Lung (tissue), 11 donors: ENCODE measurements at regions not wholly inside any gene's neighbourhood (a gene's known extent, or its start where the extent isn't known, plus 50 kb on each side); places are given as distances from the start of the nearest gene placed in this dataset.
"Not testable (repeated sequence)": the region's sequence is repeated elsewhere in the genome, so short reads cannot be mapped to it uniquely, and the experiment has no call there.

Experiments
- ATAC-seq: fragments of 200-7000 bp; cut with Tn5 transposase; one replicate; pipeline ENCODE4 v1.9.1; 2020; ENCODE audit warnings: moderate number of reproducible peaks; ENCODE audit not compliant: insufficient read depth, low FRiP score
- DNase-seq, 3 donors: peaks; one replicate each; pipeline ENCODE4 v3.0.0-alpha.2; 2013 to 2017
- H3K27ac ChIP-seq, 2 donors: one replicate each; pipeline ENCODE4 v1.5.1; 2013; ENCODE audit warnings: mild to moderate bottlenecking in 2 of 2, moderate library complexity in 2 of 2, control low read depth in 1 of 2, inconsistent platforms in 1 of 2, low read depth in 1 of 2, low read length in 1 of 2
- H3K27me3 ChIP-seq, 3 donors: one replicate each; pipeline ENCODE4 v1.5.1; 2013; ENCODE audit warnings: low read length in 2 of 3; ENCODE audit not compliant: control insufficient read depth in 3 of 3, insufficient read depth in 3 of 3
- H3K36me3 ChIP-seq, 4 donors: one replicate each; pipeline ENCODE4 v1.5.1; 2013; ENCODE audit warnings: low read length in 4 of 4, mild to moderate bottlenecking in 1 of 4, moderate library complexity in 1 of 4; ENCODE audit not compliant: control insufficient read depth in 4 of 4, insufficient read depth in 4 of 4
- H3K4me1 ChIP-seq, 5 donors: one replicate each; pipeline ENCODE4 v1.5.1; 2013; ENCODE audit warnings: low read length in 5 of 5, mild to moderate bottlenecking in 2 of 5, moderate library complexity in 1 of 5; ENCODE audit not compliant: control insufficient read depth in 5 of 5, insufficient read depth in 5 of 5
- H3K4me3 ChIP-seq: one replicate; pipeline ENCODE4 v1.5.1; 2013; ENCODE audit warnings: mild to moderate bottlenecking, control low read depth, moderate library complexity
- H3K9ac ChIP-seq, 2 donors: one replicate each; pipeline ENCODE4 v1.5.1; 2013; ENCODE audit warnings: low read length in 2 of 2, control low read depth in 1 of 2; ENCODE audit not compliant: insufficient read depth in 1 of 2
- H3K9me3 ChIP-seq, 4 donors: one replicate each; pipeline ENCODE4 v1.5.1; 2013; ENCODE audit warnings: low read length in 3 of 4, mild to moderate bottlenecking in 1 of 4, moderate library complexity in 1 of 4; ENCODE audit not compliant: control insufficient read depth in 4 of 4, insufficient read depth in 3 of 4
- CTCF ChIP-seq: IDR thresholded peaks from 2 replicates; pipeline ENCODE4 v1.5.1; 2012; ENCODE audit warnings: mild to moderate bottlenecking; ENCODE audit errors: control extremely low read depth, extremely low read depth
- WGBS, 2 donors: extraction: QIAGEN DNeasy Blood & Tissue Kit; methylation state at CpG; one replicate each; pipeline ENCODE4 v1.1.7; 2013; 5-methylcytosine and 5-hydroxymethylcytosine counted together
- donor health status: control.
- donor health status: control.
- donor health status: Bipolar disorder and iron deficiency.
- donor health status: healthy.
- donor health status: DM: yes; HTN: yes; CAD: no.

DNA sequence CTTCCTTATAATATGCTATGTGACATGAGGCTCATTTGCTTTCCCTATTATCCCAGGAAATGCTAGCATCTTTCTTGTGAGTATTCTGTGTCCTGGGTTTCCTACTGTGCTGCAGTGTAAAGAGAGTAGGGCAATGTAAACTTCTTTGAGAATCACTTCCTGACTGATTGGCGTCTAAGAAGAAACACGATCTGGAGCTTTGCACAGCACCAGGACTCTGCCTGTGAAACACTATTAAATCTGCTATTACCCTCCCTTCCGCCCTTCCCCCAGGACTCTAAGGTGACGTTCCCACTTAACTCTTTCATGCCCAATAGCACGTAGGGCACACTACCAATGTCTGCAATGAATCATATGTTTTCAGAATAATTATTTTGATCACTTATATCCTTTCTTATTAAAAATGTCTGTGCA lies 607.3 kb upstream of the CITED2 start:
- DNase-seq: peak; percentile 54 to 82 (median 77)
- peak overlapping the region in 1 of 2 donors; percentile 11 for H3K9ac ChIP-seq
- no peak for TF ChIP-seq CTCF
- ATAC-seq: no peak
- no peaks in the 10 kb centered on the region for H3K27me3 ChIP-seq
- no peaks in the 10 kb centered on the region for H3K9me3 ChIP-seq
- H3K27ac ChIP-seq: peak overlapping the region in 1 of 2 donors; percentile 47
- H3K4me1 ChIP-seq: peaks cover 0 to 29% (median 16%) of the 10 kb centered on the region in 5 donors
- H3K4me3 ChIP-seq: no peak overlapping the region
- WGBS, 2 donors: 6 to 11% methylated on average over 5 of the region's 5 CpGs
- H3K36me3 ChIP-seq: no peaks in the 10 kb centered on the region

- Histone ChIP-seq H3K27me3 (no peaks in the 10 kb centered on the region), H3K36me3 (no peaks in the 10 kb centered on the region), H3K4me1 (peaks cover 0 to 29% (median 16%) of the 10 kb centered on the region in 5 donors), H3K4me3 (no peak overlapping the region), H3K27ac (peak overlapping the region in 1 of 2 donors; percentile 66), H3K9ac (no peak overlapping the region), H3K9me3 (no peaks in the 10 kb centered on the region)
- DNase-seq (no peak), ATAC-seq (no peak)
- 84 to 97% methylated on average over 1 of the region's 1 CpG for WGBS, 2 donors
- TF ChIP-seq CTCF: no peak
Measured at GRCh38 chr6:139981066-139981624, 606.7 kb upstream of the CITED2 start.

DNA sequence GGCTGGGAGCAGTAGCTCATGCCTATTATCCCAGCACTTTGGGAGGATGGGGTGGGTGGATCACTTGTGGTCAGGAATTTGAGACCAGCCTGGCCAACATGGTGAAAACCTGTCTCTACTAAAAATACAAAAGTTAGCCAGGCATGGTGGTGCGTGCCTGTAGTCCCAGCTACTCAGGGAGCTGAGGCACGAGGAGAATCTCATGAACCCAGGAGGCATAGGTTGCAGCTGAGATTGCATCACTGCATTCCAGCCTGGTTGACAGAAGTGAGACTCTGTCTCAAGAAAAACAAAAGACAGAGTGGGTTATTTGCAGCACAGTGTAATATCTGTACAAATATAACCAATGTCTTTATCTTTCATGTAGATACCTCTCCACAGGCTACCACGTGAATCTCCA lies 606.2 kb upstream of the CITED2 start:
- 65 to 80% methylated on average over 3 of the region's 3 CpGs for WGBS, 2 donors
- ATAC-seq: peak; percentile 27
- not testable (repeated sequence) for H3K36me3 ChIP-seq, DNase-seq, H3K9ac ChIP-seq, H3K9me3 ChIP-seq, H3K27me3 ChIP-seq, H3K4me3 ChIP-seq
- peaks cover 0 to 32% (median 16%) of the 10 kb centered on the region in 5 donors for H3K4me1 ChIP-seq
- peak overlapping the region in 1 of 2 donors; percentile 66 for H3K27ac ChIP-seq

DNA sequence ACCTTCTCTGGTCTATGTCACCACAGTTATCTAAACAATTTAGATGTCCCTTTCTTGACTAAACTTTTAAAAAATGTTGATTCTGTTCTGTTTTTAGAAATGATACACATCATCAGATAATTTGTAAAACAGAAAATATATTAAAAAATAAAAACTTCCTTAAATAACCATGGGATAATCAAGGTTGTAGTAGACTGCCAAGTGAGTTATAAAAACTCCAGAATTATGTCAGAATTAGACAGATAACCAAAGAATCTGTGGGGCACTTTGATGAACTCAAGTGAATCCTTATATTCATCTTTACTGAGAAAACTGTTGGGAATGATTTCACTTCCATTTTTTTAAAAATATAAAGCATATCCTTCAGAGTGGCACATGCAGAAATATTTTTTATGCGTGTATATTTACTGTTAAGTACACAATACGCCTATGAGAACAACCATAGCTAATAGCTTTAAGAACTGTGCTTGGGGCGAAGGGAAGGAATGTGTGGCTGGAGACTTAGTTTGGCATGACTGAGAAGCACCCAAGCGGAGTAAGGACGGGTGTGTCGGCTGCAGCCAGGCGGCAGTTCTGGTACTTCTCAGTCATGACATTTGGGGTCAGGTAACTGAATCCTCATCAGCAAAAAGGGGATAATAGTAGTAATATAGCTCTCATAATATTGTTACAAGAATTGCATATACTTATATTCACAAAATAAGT lies 604.7 kb upstream of the CITED2 start:
- peak overlapping the region in 1 of 2 donors; percentile 66 for H3K27ac ChIP-seq
- no peak overlapping the region for H3K9ac ChIP-seq
- no peaks in the 10 kb centered on the region for H3K27me3 ChIP-seq
- H3K36me3 ChIP-seq: no peaks in the 10 kb centered on the region
- no peaks in the 10 kb centered on the region for H3K9me3 ChIP-seq
- DNase-seq (peak in 1 of 3 donors; percentile 13), ATAC-seq (no peak)
- 85 to 93% methylated on average over 7 of the region's 7 CpGs for WGBS, 2 donors
- H3K4me1 ChIP-seq: peaks cover 0 to 28% (median 16%) of the 10 kb centered on the region in 5 donors
- H3K4me3 ChIP-seq: no peak overlapping the region
- TF ChIP-seq CTCF: no peak
